ENCODE measurements at regions not wholly inside any gene's neighbourhood (a gene's known extent, or its start where the extent isn't known, plus 50 kb on each side); places are given as distances from the start of the nearest gene placed in this dataset.

- Histone ChIP-seq H3K9me3 (ENCODE audit: insufficient read depth, low read depth) (no peaks in the 10 kb centered on the region), H3F3A (ENCODE audit: insufficient read depth, low read depth) (no peaks in the 10 kb centered on the region), H3K4me2 (no peak overlapping the region), H3K4me3 (no peak overlapping the region), H4K20me1 (ENCODE audit: insufficient read depth) (no peaks in the 10 kb centered on the region), H3K27ac (no peak overlapping the region), H3K4me1 (replicated peaks; ENCODE audit: insufficient read depth) (no peaks in the 10 kb centered on the region), H3K27me3 (ENCODE audit: insufficient read depth, low read depth) (no peaks in the 10 kb centered on the region), H2AFZ (no peak overlapping the region), H3K9me2 (ENCODE audit: insufficient read depth) (no peaks in the 10 kb centered on the region; the same call in 1 of the 2 replicates), H3K36me3 (ENCODE audit: low read depth) (no peaks in the 10 kb centered on the region), H3K79me2 (ENCODE audit: low read depth) (no peaks in the 10 kb centered on the region)
- ChIA-PET CTCF (interaction anchor here (0.9 kb wide), 1 partner anchor 11 kb away, joined by 4 read pairs; no protein-coding TSS in a partner anchor), POLR2A (ENCODE audit: unreplicated experiment) (interaction anchor here (0.5 to 0.6 kb wide), 4 partner anchors 21 to 1101 kb away, joined by 4 to 10 read pairs (median 4); no protein-coding TSS in a partner anchor)
- no TSS peak for BruUV-seq (replicated peaks)
- no peak for DNase-seq
- TF ChIP-seq, protein P1, sequence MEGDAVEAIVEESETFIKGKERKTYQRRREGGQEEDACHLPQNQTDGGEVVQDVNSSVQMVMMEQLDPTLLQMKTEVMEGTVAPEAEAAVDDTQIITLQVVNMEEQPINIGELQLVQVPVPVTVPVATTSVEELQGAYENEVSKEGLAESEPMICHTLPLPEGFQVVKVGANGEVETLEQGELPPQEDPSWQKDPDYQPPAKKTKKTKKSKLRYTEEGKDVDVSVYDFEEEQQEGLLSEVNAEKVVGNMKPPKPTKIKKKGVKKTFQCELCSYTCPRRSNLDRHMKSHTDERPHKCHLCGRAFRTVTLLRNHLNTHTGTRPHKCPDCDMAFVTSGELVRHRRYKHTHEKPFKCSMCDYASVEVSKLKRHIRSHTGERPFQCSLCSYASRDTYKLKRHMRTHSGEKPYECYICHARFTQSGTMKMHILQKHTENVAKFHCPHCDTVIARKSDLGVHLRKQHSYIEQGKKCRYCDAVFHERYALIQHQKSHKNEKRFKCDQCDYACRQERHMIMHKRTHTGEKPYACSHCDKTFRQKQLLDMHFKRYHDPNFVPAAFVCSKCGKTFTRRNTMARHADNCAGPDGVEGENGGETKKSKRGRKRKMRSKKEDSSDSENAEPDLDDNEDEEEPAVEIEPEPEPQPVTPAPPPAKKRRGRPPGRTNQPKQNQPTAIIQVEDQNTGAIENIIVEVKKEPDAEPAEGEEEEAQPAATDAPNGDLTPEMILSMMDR (conservative IDR thresholded peaks at IDR 0.05), result no peak
- TF ChIP-seq EZH2 (IDR thresholded peaks at IDR 0.05; ENCODE audit: low read depth), result no peak
- intact Hi-C loops (cut with micrococcal nuclease; ENCODE audit: unreplicated experiment), result loop anchor here (10.0 kb wide), 2 partner anchors 537 to 957 kb away; partner anchors contain the start of gene TBL1XR1
Measured at GRCh38 chr3:178152031-178152806, 384.0 kb upstream of the KCNMB2 start.

GRCh38 chr3:178152988-178153387 is 383.2 kb upstream of the KCNMB2 start:
- BruUV-seq (replicated peaks), result no TSS peak
- Histone ChIP-seq H3F3A (ENCODE audit: insufficient read depth, low read depth) (no peaks in the 10 kb centered on the region), H2AFZ (no peak overlapping the region), H3K4me1 (replicated peaks; ENCODE audit: insufficient read depth) (no peaks in the 10 kb centered on the region), H4K20me1 (ENCODE audit: insufficient read depth) (no peaks in the 10 kb centered on the region), H3K9me3 (ENCODE audit: insufficient read depth, low read depth) (no peaks in the 10 kb centered on the region), H3K36me3 (ENCODE audit: low read depth) (no peaks in the 10 kb centered on the region), H3K27ac (no peak overlapping the region), H3K27me3 (ENCODE audit: insufficient read depth, low read depth) (no peaks in the 10 kb centered on the region), H3K9me2 (ENCODE audit: insufficient read depth) (no peaks in the 10 kb centered on the region; the same call in 1 of the 2 replicates), H3K4me2 (no peak overlapping the region), H3K4me3 (no peak overlapping the region), H3K79me2 (ENCODE audit: low read depth) (no peaks in the 10 kb centered on the region)
- TF ChIP-seq, protein P1 (conservative IDR thresholded peaks at IDR 0.05), result no peak
- no peak for TF ChIP-seq EZH2 (IDR thresholded peaks at IDR 0.05; ENCODE audit: low read depth)
- intact Hi-C loops (cut with micrococcal nuclease; ENCODE audit: unreplicated experiment), result loop anchor here (10.0 kb wide), 2 partner anchors 538 to 958 kb away; partner anchors contain the start of gene TBL1XR1
- no peak for DNase-seq
- ChIA-PET POLR2A (ENCODE audit: unreplicated experiment) (no interaction called here), CTCF (no interaction called here)

- H3K4me3 ChIP-seq, result no peak overlapping the region
- H4K20me1 ChIP-seq (ENCODE audit: insufficient read depth), result no peaks in the 10 kb centered on the region
- no peak overlapping the region for H3K27ac ChIP-seq
- BruUV-seq (replicated peaks), result no TSS peak
- no peak overlapping the region for H2AFZ ChIP-seq
- intact Hi-C loops (cut with micrococcal nuclease; ENCODE audit: unreplicated experiment), result loop anchor here (10.0 kb wide), 2 partner anchors 541 to 961 kb away; partner anchors contain the start of gene TBL1XR1
- H3K9me3 ChIP-seq (ENCODE audit: insufficient read depth, low read depth), result no peaks in the 10 kb centered on the region
- no peaks in the 10 kb centered on the region; the same call in 1 of the 2 replicates for H3K9me2 ChIP-seq (ENCODE audit: insufficient read depth)
- no peaks in the 10 kb centered on the region for H3K36me3 ChIP-seq (ENCODE audit: low read depth)
- no peak for TF ChIP-seq EZH2 (IDR thresholded peaks at IDR 0.05; ENCODE audit: low read depth)
- TF ChIP-seq, protein P1 (conservative IDR thresholded peaks at IDR 0.05), result peak; percentile 16; the same call in 1 of the 2 replicates
- H3K4me2 ChIP-seq, result no peak overlapping the region
- no peaks in the 10 kb centered on the region for H3F3A ChIP-seq (ENCODE audit: insufficient read depth, low read depth)
- H3K79me2 ChIP-seq (ENCODE audit: low read depth), result no peaks in the 10 kb centered on the region
- DNase-seq, result no peak
- no peaks in the 10 kb centered on the region for H3K4me1 ChIP-seq (replicated peaks; ENCODE audit: insufficient read depth)
- no peaks in the 10 kb centered on the region for H3K27me3 ChIP-seq (ENCODE audit: insufficient read depth, low read depth)
- POLR2A ChIA-PET (ENCODE audit: unreplicated experiment), result no interaction called here
- CTCF ChIA-PET, result no interaction called here
Measured at GRCh38 chr3:178155521-178155920, 380.7 kb upstream of the KCNMB2 start.

Data from PC-9 (cell line).